ENCODE measurements at regions not wholly inside any gene's neighbourhood (a gene's known extent, or its start where the extent isn't known, plus 50 kb on each side); places are given as distances from the start of the nearest gene placed in this dataset.

GRCh38 chr4:52212702-52213101 lies 161.6 kb downstream of the SPATA18 start:
- Mint-ChIP-seq H3K4me1 (ENCODE audit: unreplicated experiment) (no peaks in the 10 kb centered on the region), H3K27ac (ENCODE audit: unreplicated experiment) (no peak overlapping the region), H3K27me3 (ENCODE audit: unreplicated experiment) (peaks cover 4% of the 10 kb centered on the region), H3K36me3 (ENCODE audit: low read depth, unreplicated experiment) (no peaks in the 10 kb centered on the region), H3K4me3 (ENCODE audit: unreplicated experiment) (no peak overlapping the region), H3K9me3 (ENCODE audit: unreplicated experiment) (peaks cover 4% of the 10 kb centered on the region)
- no peak for DNase-seq (ENCODE audit: low spot score)
- no peak for TF ChIP-seq CTCF (IDR thresholded peaks at IDR 0.05; ENCODE audit: unreplicated experiment)

- no peak for TF ChIP-seq CTCF (IDR thresholded peaks at IDR 0.05; ENCODE audit: unreplicated experiment)
- H3K36me3 Mint-ChIP-seq (ENCODE audit: low read depth, unreplicated experiment) = no peaks in the 10 kb centered on the region
- no peak for DNase-seq (ENCODE audit: low spot score)
- no peak overlapping the region for H3K27ac Mint-ChIP-seq (ENCODE audit: unreplicated experiment)
- no peaks in the 10 kb centered on the region for H3K4me1 Mint-ChIP-seq (ENCODE audit: unreplicated experiment)
- H3K27me3 Mint-ChIP-seq (ENCODE audit: unreplicated experiment) = no peaks in the 10 kb centered on the region
- no peak overlapping the region for H3K4me3 Mint-ChIP-seq (ENCODE audit: unreplicated experiment)
- H3K9me3 Mint-ChIP-seq (ENCODE audit: unreplicated experiment) = no peaks in the 10 kb centered on the region
Observed at GRCh38 chr4:52231526-52231925, 180.4 kb downstream of the SPATA18 start.

GRCh38 chr4:52234561-52235440 lies 183.7 kb downstream of the SPATA18 start:
- Mint-ChIP-seq H3K4me3 (ENCODE audit: unreplicated experiment) (no peak overlapping the region), H3K27ac (ENCODE audit: unreplicated experiment) (no peak overlapping the region), H3K36me3 (ENCODE audit: low read depth, unreplicated experiment) (no peaks in the 10 kb centered on the region), H3K27me3 (ENCODE audit: unreplicated experiment) (no peaks in the 10 kb centered on the region), H3K9me3 (ENCODE audit: unreplicated experiment) (no peaks in the 10 kb centered on the region), H3K4me1 (ENCODE audit: unreplicated experiment) (peaks cover under 1% of the 10 kb centered on the region)
- DNase-seq (ENCODE audit: low spot score) = no peak
- peak; percentile 36 for TF ChIP-seq CTCF (IDR thresholded peaks at IDR 0.05; ENCODE audit: unreplicated experiment)

GRCh38 chr4:52235552-52236201 lies 184.6 kb downstream of the SPATA18 start:
- no peaks in the 10 kb centered on the region for H3K36me3 Mint-ChIP-seq (ENCODE audit: low read depth, unreplicated experiment)
- H3K27ac Mint-ChIP-seq (ENCODE audit: unreplicated experiment) = no peak overlapping the region
- peaks cover 6% of the 10 kb centered on the region for H3K4me1 Mint-ChIP-seq (ENCODE audit: unreplicated experiment)
- TF ChIP-seq CTCF (IDR thresholded peaks at IDR 0.05; ENCODE audit: unreplicated experiment) = no peak
- no peaks in the 10 kb centered on the region for H3K9me3 Mint-ChIP-seq (ENCODE audit: unreplicated experiment)
- DNase-seq (ENCODE audit: low spot score) = no peak
- H3K4me3 Mint-ChIP-seq (ENCODE audit: unreplicated experiment) = no peak overlapping the region
- no peaks in the 10 kb centered on the region for H3K27me3 Mint-ChIP-seq (ENCODE audit: unreplicated experiment)

GRCh38 chr4:52241916-52242315 lies 190.8 kb downstream of the SPATA18 start:
- Mint-ChIP-seq H3K27me3 (ENCODE audit: unreplicated experiment) (peaks cover 2% of the 10 kb centered on the region), H3K9me3 (ENCODE audit: unreplicated experiment) (no peaks in the 10 kb centered on the region), H3K36me3 (ENCODE audit: low read depth, unreplicated experiment) (no peaks in the 10 kb centered on the region), H3K27ac (ENCODE audit: unreplicated experiment) (no peak overlapping the region), H3K4me3 (ENCODE audit: unreplicated experiment) (no peak overlapping the region), H3K4me1 (ENCODE audit: unreplicated experiment) (peaks cover 6% of the 10 kb centered on the region)
- no peak for TF ChIP-seq CTCF (IDR thresholded peaks at IDR 0.05; ENCODE audit: unreplicated experiment)
- DNase-seq (ENCODE audit: low spot score) = no peak

Data from endothelial cell (in vitro differentiated cells).